ENCODE measurements at regions not wholly inside any gene's neighbourhood (a gene's known extent, or its start where the extent isn't known, plus 50 kb on each side); places are given as distances from the start of the nearest gene placed in this dataset.
A peak's percentile ranks its signal among the peaks of the same experiment; 100 is the strongest.

GRCh38 chr13:107873926-107874325 lies 341.4 kb downstream of the LIG4 start:
- no peak for TF ChIP-seq CTCF (IDR thresholded peaks at IDR 0.05)
- TF ChIP-seq POLR2A (IDR thresholded peaks at IDR 0.05): no peak
- intact Hi-C loops (cut with DNase I; ENCODE audit: low total_unique reads): no loop called here
- DNase-seq: no peak

GRCh38 chr13:107870400-107870799 lies 344.9 kb downstream of the LIG4 start:
- no peak overlapping the region for H3K27ac ChIP-seq
- H3K4me3 ChIP-seq: no peak overlapping the region
- H3K36me3 ChIP-seq: no peaks in the 10 kb centered on the region
- peaks cover 0 to 6% of the 10 kb centered on the region in 2 donors for H3K27me3 ChIP-seq
- DNase-seq: no peak
- TF ChIP-seq CTCF (IDR thresholded peaks at IDR 0.05) (no peak), POLR2A (IDR thresholded peaks at IDR 0.05) (no peak)
- H3K9me3 ChIP-seq: no peaks in the 10 kb centered on the region
- peaks cover 0 to 10% of the 10 kb centered on the region in 2 donors for H3K4me1 ChIP-seq
- intact Hi-C loops (cut with DNase I; ENCODE audit: low total_unique reads): no loop called here

More at GRCh38 chr13:107873926-107874325, 341.4 kb downstream of the LIG4 start:
- H3K27me3 ChIP-seq: no peaks in the 10 kb centered on the region
- no peaks in the 10 kb centered on the region for H3K9me3 ChIP-seq
- H3K27ac ChIP-seq: no peak overlapping the region
- H3K36me3 ChIP-seq: no peaks in the 10 kb centered on the region
- no peak overlapping the region for H3K4me3 ChIP-seq
- H3K4me1 ChIP-seq: no peaks in the 10 kb centered on the region

- intact Hi-C loops (cut with DNase I; ENCODE audit: low total_unique reads): no loop called here
- DNase-seq: no peak
- Histone ChIP-seq H3K27me3 (peaks cover 0 to 10% of the 10 kb centered on the region in 2 donors), H3K9me3 (no peaks in the 10 kb centered on the region), H3K36me3 (no peaks in the 10 kb centered on the region), H3K4me3 (peak overlapping the region; percentile 11), H3K27ac (no peak overlapping the region), H3K4me1 (peaks cover 0 to 10% of the 10 kb centered on the region in 2 donors)
- TF ChIP-seq POLR2A (IDR thresholded peaks at IDR 0.05) (no peak), CTCF (IDR thresholded peaks at IDR 0.05) (no peak)
Measured at GRCh38 chr13:107867701-107868661, 347.4 kb downstream of the LIG4 start.

GRCh38 chr13:107866941-107867623 lies 348.3 kb downstream of the LIG4 start:
- peaks cover 0 to 10% of the 10 kb centered on the region in 2 donors for H3K27me3 ChIP-seq
- no peak for TF ChIP-seq CTCF (IDR thresholded peaks at IDR 0.05)
- TF ChIP-seq POLR2A (IDR thresholded peaks at IDR 0.05): no peak
- H3K27ac ChIP-seq: no peak overlapping the region
- peaks cover 0 to 10% of the 10 kb centered on the region in 2 donors for H3K4me1 ChIP-seq
- intact Hi-C loops (cut with DNase I; ENCODE audit: low total_unique reads): no loop called here
- H3K9me3 ChIP-seq: no peaks in the 10 kb centered on the region
- H3K4me3 ChIP-seq: peak overlapping the region; percentile 11 to 16
- no peaks in the 10 kb centered on the region for H3K36me3 ChIP-seq
- DNase-seq: no peak
